SH-SY5Y (cell line): ENCODE measurements at regions not wholly inside any gene's neighbourhood (a gene's known extent, or its start where the extent isn't known, plus 50 kb on each side); places are given as distances from the start of the nearest gene placed in this dataset.

Experiments
- GATA2 ChIP-seq: IDR thresholded peaks from 2 replicates; pipeline ENCODE4 v1.6.1; 2011; ENCODE audit warnings: mild to moderate bottlenecking, low read depth, low read length
- GATA3 ChIP-seq: IDR thresholded peaks from 2 replicates; pipeline ENCODE4 v1.6.1; 2011; ENCODE audit warnings: low read depth, mild to moderate bottlenecking, low read length, moderate library complexity

- no peak for TF ChIP-seq GATA2
- no peak for TF ChIP-seq GATA3
Measured at GRCh38 chr7:152486968-152487367, 51.2 kb upstream of the KMT2C start.

DNA sequence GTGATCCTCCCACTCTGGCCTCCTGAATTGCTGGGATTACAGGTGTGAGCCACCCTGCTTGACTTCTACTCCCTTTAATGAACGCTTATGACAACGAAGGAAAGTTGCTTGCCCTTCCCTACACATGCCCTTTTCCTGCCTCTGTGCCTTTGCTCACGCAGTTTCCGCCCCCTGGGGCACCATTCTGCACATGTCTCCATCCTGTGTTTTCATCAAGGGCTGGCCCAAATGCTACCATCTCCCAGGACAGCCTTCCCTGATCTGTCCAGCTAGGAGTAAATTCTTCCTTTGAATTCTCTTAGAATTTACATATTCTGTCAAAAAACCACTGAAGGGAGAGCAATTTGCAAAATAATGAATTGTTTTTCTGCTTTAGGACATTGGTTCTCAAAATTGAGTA lies 50.0 kb upstream of the KMT2C start:
- TF ChIP-seq GATA2: no peak
- TF ChIP-seq GATA3: no peak
